NCI-H1436 (cell line): ENCODE measurements at regions not wholly inside any gene's neighbourhood (a gene's known extent, or its start where the extent isn't known, plus 50 kb on each side); places are given as distances from the start of the nearest gene placed in this dataset.
"Not testable (repeated sequence)": the region's sequence is repeated elsewhere in the genome, so short reads cannot be mapped to it uniquely, and the experiment has no call there.

ENCODE experiments used
- DNase-seq: peaks from one replicate; lab custom pipeline; 2025; lab: John Stamatoyannopoulos, UW

DNA sequence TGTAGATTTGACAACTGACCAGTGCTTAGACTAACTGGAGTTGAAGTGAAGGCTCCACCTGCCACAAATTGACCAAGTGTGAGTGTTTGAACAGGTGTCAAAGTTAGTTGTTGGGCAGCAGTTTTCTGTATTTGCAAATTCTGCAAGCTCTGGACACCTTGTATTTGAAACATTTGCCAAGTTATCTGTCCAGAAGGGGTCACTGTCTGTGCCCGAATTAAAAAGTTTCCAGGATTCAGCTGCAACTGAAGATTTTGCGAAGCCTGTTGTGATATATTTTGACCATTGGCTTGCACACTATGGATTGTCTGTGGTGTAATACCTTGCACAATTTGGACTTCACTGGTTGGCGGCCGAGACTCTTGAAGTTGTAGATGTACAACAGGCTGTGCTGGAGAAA lies 1690.7 kb downstream of the SLITRK5 start:
- DNase-seq, result no peak

DNA sequence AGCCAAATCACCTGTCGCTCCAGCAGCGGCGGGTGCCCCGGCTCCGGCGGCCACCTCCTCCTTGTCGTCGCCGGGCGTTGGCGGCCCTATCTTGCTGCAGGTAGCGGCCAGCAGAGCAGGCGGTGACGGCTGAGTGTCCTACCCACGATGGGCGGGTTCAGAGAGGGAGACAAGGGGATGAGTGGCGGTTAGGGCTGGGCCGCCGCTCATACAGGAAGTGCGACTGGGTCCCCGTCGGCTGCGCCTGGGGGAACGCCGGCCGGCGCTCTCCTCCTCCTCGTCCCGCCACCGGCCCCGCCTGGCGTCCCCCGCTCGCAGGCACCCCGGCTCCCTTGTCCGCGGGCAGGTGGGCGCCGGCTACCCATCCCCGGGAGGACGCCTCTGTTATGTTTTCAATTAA lies 1692.0 kb downstream of the SLITRK5 start:
- DNase-seq, result no peak

- DNase-seq, result no peak
Observed at GRCh38 chr13:89372193-89372592, 1701.0 kb downstream of the SLITRK5 start.

GRCh38 chr13:89375839-89376238 lies 1704.7 kb downstream of the SLITRK5 start:
- DNase-seq, result no peak

DNA sequence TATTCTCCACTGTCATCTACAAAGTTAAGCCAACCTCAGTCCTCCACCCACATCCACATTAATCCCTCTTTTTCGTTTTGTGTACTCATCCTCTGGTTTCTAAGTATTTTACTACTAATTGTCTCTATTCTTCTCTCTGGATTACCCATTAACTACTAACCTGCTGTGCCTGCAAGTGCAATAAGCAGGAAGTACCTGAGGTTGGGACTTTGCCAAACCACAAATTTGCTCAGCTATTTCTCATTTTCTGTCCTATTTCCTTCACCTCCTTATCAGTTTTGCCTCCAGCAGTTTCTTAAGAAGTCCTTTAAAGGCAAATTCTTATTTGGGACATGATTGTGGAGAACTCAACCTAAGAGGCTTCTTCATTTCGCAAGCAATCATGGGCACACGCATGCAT lies 1708.9 kb downstream of the SLITRK5 start:
- DNase-seq, result no peak

DNA sequence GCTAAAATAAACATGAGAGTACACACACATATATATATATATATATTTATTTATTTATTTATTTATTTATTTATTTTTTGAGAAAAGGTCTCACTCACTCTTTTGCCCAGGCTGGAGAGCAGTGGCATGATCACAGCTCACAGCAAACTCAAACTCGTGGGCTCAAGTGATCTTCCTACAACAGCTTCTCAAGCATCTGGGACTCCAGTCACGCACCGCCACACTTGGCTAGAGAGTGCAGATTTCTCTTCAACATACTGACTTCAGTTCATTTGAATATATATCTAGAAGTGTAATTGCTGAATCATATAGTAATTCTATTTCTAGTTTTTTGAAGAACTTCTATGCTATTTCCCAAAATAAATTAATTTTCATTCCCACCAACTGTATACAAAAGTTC lies 1711.8 kb downstream of the SLITRK5 start:
- no peak for DNase-seq

- DNase-seq, result no peak
Observed at GRCh38 chr13:89383891-89384290, 1712.7 kb downstream of the SLITRK5 start.

DNA sequence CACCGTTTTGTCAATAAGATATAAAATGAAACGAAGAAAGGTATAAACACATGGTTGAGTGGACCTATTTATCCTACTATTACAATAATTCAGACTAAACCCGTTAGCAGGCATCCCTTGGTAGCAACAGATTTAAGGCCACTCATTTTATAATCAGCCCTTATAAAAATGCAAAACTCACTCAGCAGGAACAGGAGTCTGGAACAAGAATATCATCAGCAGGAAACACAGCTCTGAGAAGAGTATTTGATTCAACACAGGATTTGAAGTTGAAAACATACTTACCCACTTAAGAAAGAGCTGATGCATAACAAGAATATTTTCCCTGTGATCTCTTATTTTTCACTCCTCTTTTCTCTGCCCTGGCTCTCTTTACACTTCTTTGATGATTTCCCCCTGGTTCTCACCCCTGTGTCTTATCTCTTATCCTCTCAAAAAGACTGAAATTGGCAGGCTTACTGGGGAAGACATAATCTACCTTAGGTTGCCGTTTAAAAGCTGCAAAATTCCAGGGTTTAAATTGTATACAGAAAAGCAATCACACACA lies 1722.7 kb downstream of the SLITRK5 start:
- DNase-seq, result no peak

GRCh38 chr13:89401264-89401675 lies 1730.1 kb downstream of the SLITRK5 start:
- DNase-seq, result no peak

DNA sequence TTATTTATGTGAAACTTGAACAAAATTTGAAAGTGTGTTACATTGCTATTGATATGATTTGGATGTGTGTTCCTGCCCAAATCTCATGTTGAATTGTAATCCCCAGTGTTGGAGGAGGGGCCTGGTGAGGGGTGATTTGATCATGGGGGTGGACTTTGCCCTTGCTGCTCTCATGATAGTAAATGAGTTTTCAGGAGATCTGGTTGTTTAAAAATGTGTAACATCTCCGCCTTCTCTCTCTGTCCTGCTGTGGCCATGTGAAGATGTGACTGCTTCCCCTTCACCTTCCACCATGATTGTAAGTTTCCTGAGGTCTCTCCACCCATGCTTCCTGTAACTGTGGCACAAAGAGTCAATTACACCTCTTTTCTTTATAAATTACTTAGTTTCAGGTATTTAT lies 1731.0 kb downstream of the SLITRK5 start:
- no peak for DNase-seq

- DNase-seq, result not testable (repeated sequence)
Observed at GRCh38 chr13:89406096-89406495, 1734.9 kb downstream of the SLITRK5 start.

DNA sequence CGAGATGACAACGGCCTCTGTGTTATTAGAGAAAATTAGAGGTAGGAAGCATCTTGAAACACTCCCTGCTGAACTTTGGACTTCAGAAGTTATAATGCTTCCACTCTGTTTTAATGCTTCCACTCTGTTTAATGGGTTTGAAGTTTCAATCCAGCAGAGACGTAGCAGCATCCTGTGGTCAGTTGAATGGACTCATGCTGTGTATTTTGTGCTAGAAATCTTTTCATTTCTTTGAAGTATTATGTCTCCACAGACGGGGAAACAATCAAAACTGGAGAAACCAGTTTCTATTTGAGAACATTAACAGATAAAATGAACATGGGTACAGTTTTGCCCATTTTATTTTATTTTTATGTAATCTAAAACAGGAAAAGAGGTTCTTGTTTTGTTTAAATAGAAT lies 1736.2 kb downstream of the SLITRK5 start:
- DNase-seq, result no peak

DNA sequence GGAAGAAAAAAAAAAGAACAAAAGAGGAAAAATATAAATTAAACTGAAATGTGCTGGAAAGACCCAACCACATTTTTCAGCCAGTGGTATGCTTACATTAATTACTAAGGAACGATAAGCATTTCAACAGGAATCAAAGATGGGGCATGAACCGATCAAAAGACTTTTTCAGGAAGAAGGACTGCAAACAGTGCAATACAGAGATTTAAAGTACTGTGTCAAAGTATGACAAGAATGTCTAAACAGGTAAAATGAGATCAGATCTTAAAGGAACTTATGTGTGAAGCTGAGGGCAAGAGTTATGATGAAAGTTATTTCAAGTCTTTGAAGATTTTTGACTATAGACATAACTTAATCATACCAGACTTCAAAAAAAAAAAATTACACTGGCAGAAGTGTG lies 1761.8 kb downstream of the SLITRK5 start:
- no peak for DNase-seq

GRCh38 chr13:89434624-89435023 lies 1763.5 kb downstream of the SLITRK5 start:
- DNase-seq, result not testable (repeated sequence)

GRCh38 chr13:89454681-89455080 lies 1783.5 kb downstream of the SLITRK5 start:
- DNase-seq, result no peak

GRCh38 chr13:89455225-89455624 lies 1784.1 kb downstream of the SLITRK5 start:
- DNase-seq, result no peak

- no peak for DNase-seq
Observed at GRCh38 chr13:89455741-89456140, 1784.6 kb downstream of the SLITRK5 start.

GRCh38 chr13:89457977-89458376 lies 1786.8 kb downstream of the SLITRK5 start:
- no peak for DNase-seq

- no peak for DNase-seq
Observed at GRCh38 chr13:89458456-89458855, 1787.3 kb downstream of the SLITRK5 start.

- not testable (repeated sequence) for DNase-seq
Observed at GRCh38 chr13:89460895-89461294, 1789.7 kb downstream of the SLITRK5 start.

DNA sequence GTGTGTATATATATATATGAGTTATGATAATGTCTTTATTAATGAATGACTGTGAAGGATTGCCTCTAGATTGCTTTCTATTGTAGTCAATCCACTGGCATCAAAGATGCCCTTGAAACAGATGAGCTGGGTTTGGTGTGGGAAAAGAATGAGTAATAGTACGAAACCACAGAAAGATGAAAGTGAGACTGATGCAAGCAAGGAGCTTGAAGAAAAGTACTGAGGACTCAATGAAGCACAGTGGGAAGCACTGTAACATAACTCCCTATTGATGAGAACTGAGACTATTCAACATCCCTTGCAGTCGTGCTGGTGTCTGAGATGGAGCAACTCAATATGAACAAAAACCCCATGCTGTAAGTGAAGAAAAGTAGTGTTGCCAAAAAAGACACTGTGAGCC lies 1794.2 kb downstream of the SLITRK5 start:
- no peak for DNase-seq

- no peak for DNase-seq
Observed at GRCh38 chr13:89468081-89468480, 1796.9 kb downstream of the SLITRK5 start.

- DNase-seq, result no peak
Observed at GRCh38 chr13:89470901-89471300, 1799.7 kb downstream of the SLITRK5 start.

- DNase-seq, result no peak
Observed at GRCh38 chr13:89474432-89474831, 1803.3 kb downstream of the SLITRK5 start.

GRCh38 chr13:89486065-89486464 lies 1814.9 kb downstream of the SLITRK5 start:
- DNase-seq, result no peak
